ENCODE measurements at regions not wholly inside any gene's neighbourhood (a gene's known extent, or its start where the extent isn't known, plus 50 kb on each side); places are given as distances from the start of the nearest gene placed in this dataset.

- TF ChIP-seq CTCF (IDR thresholded peaks at IDR 0.05; ENCODE audit: low read depth, low read length, missing input control) (no peak), NR2F2 (IDR thresholded peaks at IDR 0.05) (no peak)
These were observed 283.9 kb upstream of the RIMS1 start (continued) for GRCh38 chr6:71602385-71603007.

- Histone ChIP-seq H3K4me3 (ENCODE audit: low read depth in 1 of 3, low read length in 3 of 3) (no peak overlapping the region), H3K9ac (ENCODE audit: low read depth in 1 of 2, low read length in 2 of 2) (no peak overlapping the region), H3K27ac (ENCODE audit: low read depth in 1 of 2, low read length in 2 of 2) (no peak overlapping the region), H3K36me3 (ENCODE audit: control insufficient read depth in 4 of 4, insufficient read depth in 3 of 4, low read depth in 1 of 4, low read length in 3 of 4) (no peaks in the 10 kb centered on the region), H3K4me1 (ENCODE audit: control insufficient read depth in 4 of 4, insufficient read depth in 4 of 4, low read length in 3 of 4) (no peaks in the 10 kb centered on the region), H3K9me3 (ENCODE audit: control insufficient read depth in 4 of 4, low read length in 3 of 4) (no peaks in the 10 kb centered on the region), H3K27me3 (ENCODE audit: control insufficient read depth in 4 of 4, insufficient read depth in 4 of 4, low read length in 3 of 4) (peaks cover 0 to 3% (median 2%) of the 10 kb centered on the region in 4 donors)
- no peak for DNase-seq (ENCODE audit: low spot score)
- no peak for TF ChIP-seq TAF1 (conservative IDR thresholded peaks at IDR 0.05)
- no peak for TF ChIP-seq YY1 (IDR thresholded peaks at IDR 0.05)
These were observed 283.3 kb upstream of the RIMS1 start for GRCh38 chr6:71603021-71603420.

DNA sequence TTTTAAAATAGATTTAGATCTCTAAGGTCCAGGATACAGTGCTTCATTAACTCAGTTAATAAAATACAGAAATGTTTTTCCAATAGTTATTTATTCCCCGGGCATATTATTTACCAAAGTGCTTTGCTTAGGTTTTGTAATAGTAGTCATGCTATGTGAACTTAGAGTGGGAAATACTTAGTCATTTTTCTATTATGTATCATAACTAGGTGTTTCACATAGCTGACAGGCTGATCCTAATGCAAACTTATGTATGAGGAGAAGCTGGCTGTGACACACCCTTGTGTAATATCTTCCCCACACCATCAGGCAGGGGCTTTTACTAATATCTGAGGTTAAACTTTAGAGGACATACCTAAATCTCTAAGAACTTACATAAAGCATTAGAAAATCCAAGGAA lies 277.7 kb upstream of the RIMS1 start:
- Histone ChIP-seq H3K27ac (ENCODE audit: low read depth in 1 of 2, low read length in 2 of 2) (no peak overlapping the region), H3K36me3 (ENCODE audit: control insufficient read depth in 4 of 4, insufficient read depth in 3 of 4, low read depth in 1 of 4, low read length in 3 of 4) (no peaks in the 10 kb centered on the region), H3K4me3 (ENCODE audit: low read depth in 1 of 3, low read length in 3 of 3) (no peak overlapping the region), H3K27me3 (ENCODE audit: control insufficient read depth in 4 of 4, insufficient read depth in 4 of 4, low read length in 3 of 4) (peaks cover 0 to 3% (median 2%) of the 10 kb centered on the region in 4 donors), H3K9ac (ENCODE audit: low read depth in 1 of 2, low read length in 2 of 2) (no peak overlapping the region), H3K4me1 (ENCODE audit: control insufficient read depth in 4 of 4, insufficient read depth in 4 of 4, low read length in 3 of 4) (no peaks in the 10 kb centered on the region), H3K9me3 (ENCODE audit: control insufficient read depth in 4 of 4, low read length in 3 of 4) (no peaks in the 10 kb centered on the region)
- TF ChIP-seq YY1 (IDR thresholded peaks at IDR 0.05) (no peak), RAD21 (IDR thresholded peaks at IDR 0.05) (no peak), NR2F2 (IDR thresholded peaks at IDR 0.05) (no peak), FOXA2 (IDR thresholded peaks at IDR 0.05) (no peak), JUND (IDR thresholded peaks at IDR 0.05) (no peak), CTCF (IDR thresholded peaks at IDR 0.05; ENCODE audit: low read depth, low read length, missing input control) (no peak), ATF3 (IDR thresholded peaks at IDR 0.05) (no peak), SP1 (IDR thresholded peaks at IDR 0.05) (no peak), TAF1 (conservative IDR thresholded peaks at IDR 0.05) (no peak), GABPA (IDR thresholded peaks at IDR 0.05 in 1 of 2, conservative IDR thresholded peaks at IDR 0.05 in 1 of 2) (no peak), REST (IDR thresholded peaks at IDR 0.05) (no peak), EGR1 (IDR thresholded peaks at IDR 0.05; ENCODE audit: low read depth in 2 of 2) (no peak), HNF4A (conservative IDR thresholded peaks at IDR 0.05) (no peak), HNF4G (IDR thresholded peaks at IDR 0.05) (no peak), RXRA (IDR thresholded peaks at IDR 0.05) (no peak), FOXA1 (IDR thresholded peaks at IDR 0.05) (no peak)
- TF ChIP-seq, protein P1, sequence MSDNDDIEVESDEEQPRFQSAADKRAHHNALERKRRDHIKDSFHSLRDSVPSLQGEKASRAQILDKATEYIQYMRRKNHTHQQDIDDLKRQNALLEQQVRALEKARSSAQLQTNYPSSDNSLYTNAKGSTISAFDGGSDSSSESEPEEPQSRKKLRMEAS (IDR thresholded peaks at IDR 0.05): no peak
- TF ChIP-seq, protein P2, sequence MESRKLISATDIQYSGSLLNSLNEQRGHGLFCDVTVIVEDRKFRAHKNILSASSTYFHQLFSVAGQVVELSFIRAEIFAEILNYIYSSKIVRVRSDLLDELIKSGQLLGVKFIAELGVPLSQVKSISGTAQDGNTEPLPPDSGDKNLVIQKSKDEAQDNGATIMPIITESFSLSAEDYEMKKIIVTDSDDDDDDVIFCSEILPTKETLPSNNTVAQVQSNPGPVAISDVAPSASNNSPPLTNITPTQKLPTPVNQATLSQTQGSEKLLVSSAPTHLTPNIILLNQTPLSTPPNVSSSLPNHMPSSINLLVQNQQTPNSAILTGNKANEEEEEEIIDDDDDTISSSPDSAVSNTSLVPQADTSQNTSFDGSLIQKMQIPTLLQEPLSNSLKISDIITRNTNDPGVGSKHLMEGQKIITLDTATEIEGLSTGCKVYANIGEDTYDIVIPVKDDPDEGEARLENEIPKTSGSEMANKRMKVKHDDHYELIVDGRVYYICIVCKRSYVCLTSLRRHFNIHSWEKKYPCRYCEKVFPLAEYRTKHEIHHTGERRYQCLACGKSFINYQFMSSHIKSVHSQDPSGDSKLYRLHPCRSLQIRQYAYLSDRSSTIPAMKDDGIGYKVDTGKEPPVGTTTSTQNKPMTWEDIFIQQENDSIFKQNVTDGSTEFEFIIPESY (IDR thresholded peaks at IDR 0.05): no peak
- 88% methylated on average over 1 of the region's 1 CpG for WGBS
- no peak for DNase-seq (ENCODE audit: low spot score)

All from liver (tissue), 8 donors.